ENCODE measurements at regions not wholly inside any gene's neighbourhood (a gene's known extent, or its start where the extent isn't known, plus 50 kb on each side); places are given as distances from the start of the nearest gene placed in this dataset.

GRCh38 chr1:186535388-186536133 is 74.6 kb upstream of the PDC start:
- TF ChIP-seq CTCF (IDR thresholded peaks at IDR 0.05) (no peak), POLR2AphosphoS5 (IDR thresholded peaks at IDR 0.05) (no peak)
